ENCODE measurements at regions not wholly inside any gene's neighbourhood (a gene's known extent, or its start where the extent isn't known, plus 50 kb on each side); places are given as distances from the start of the nearest gene placed in this dataset.

- Histone ChIP-seq H3K27ac (no peak overlapping the region), H3K4me1 (ENCODE audit: low read depth, poor library complexity, severe bottlenecking) (peaks cover 45% of the 10 kb centered on the region), H3K4me2 (no peak overlapping the region), H3K4me3 (IDR thresholded peaks at IDR 0.05; ENCODE audit: insufficient read depth, low read depth, low read length) (no peak overlapping the region), H3K36me3 (ENCODE audit: insufficient read depth) (no peaks in the 10 kb centered on the region), H4K20me1 (ENCODE audit: insufficient read depth) (no peaks in the 10 kb centered on the region), H3K79me2 (ENCODE audit: insufficient read depth, low read depth) (no peaks in the 10 kb centered on the region), H3K27me3 (ENCODE audit: insufficient read depth, low read depth) (no peaks in the 10 kb centered on the region), H2AFZ (ENCODE audit: low read depth) (0 out of 2 replicates have a peak overlapping the region, but pooled peaks have one; percentile 34), H3K9ac (no peak overlapping the region)
- TF ChIP-seq, protein P1, sequence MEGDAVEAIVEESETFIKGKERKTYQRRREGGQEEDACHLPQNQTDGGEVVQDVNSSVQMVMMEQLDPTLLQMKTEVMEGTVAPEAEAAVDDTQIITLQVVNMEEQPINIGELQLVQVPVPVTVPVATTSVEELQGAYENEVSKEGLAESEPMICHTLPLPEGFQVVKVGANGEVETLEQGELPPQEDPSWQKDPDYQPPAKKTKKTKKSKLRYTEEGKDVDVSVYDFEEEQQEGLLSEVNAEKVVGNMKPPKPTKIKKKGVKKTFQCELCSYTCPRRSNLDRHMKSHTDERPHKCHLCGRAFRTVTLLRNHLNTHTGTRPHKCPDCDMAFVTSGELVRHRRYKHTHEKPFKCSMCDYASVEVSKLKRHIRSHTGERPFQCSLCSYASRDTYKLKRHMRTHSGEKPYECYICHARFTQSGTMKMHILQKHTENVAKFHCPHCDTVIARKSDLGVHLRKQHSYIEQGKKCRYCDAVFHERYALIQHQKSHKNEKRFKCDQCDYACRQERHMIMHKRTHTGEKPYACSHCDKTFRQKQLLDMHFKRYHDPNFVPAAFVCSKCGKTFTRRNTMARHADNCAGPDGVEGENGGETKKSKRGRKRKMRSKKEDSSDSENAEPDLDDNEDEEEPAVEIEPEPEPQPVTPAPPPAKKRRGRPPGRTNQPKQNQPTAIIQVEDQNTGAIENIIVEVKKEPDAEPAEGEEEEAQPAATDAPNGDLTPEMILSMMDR (conservative IDR thresholded peaks at IDR 0.05; ENCODE audit: low read depth, low read length) = peak; percentile 60
Measured at GRCh38 chr5:29367176-29367833, 1826.2 kb upstream of the CDH6 start.

- no peaks in the 10 kb centered on the region for H4K20me1 ChIP-seq (ENCODE audit: insufficient read depth)
Measured at GRCh38 chr5:29351170-29351569, 1842.3 kb upstream of the CDH6 start.

DNA sequence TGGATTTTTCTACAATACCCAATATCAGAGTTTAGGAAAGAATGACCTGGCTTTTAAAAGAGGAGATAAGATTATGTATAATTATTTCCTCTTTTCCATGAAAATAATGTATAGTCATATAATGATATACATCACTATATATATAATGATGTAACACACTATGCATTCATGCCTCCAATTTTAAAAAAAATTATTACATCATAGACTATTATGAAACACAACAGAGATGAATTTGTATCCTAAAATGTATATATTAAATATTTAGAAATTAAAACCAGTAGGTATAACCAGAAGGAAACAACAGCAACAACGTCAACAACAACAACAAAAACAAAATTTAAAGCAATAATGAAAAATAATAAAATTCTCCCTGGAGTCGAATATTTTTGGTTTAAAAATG, 1856.5 kb upstream of the CDH6 start:
- no peaks in the 10 kb centered on the region for H3K4me1 ChIP-seq (ENCODE audit: low read depth, poor library complexity, severe bottlenecking)
- no peak overlapping the region for H3K4me3 ChIP-seq (IDR thresholded peaks at IDR 0.05; ENCODE audit: insufficient read depth, low read depth, low read length)
- TF ChIP-seq, protein P1 (conservative IDR thresholded peaks at IDR 0.05; ENCODE audit: low read depth, low read length) = no peak
- no peak overlapping the region for H3K4me2 ChIP-seq
- H3K9ac ChIP-seq = no peak overlapping the region
- H2AFZ ChIP-seq (ENCODE audit: low read depth) = no peak overlapping the region
- no peak overlapping the region for H3K27ac ChIP-seq
- no peaks in the 10 kb centered on the region for H3K27me3 ChIP-seq (ENCODE audit: insufficient read depth, low read depth)
- no peaks in the 10 kb centered on the region for H3K79me2 ChIP-seq (ENCODE audit: insufficient read depth, low read depth)
- H4K20me1 ChIP-seq (ENCODE audit: insufficient read depth) = no peaks in the 10 kb centered on the region
- no peaks in the 10 kb centered on the region for H3K36me3 ChIP-seq (ENCODE audit: insufficient read depth)

More at GRCh38 chr5:29351170-29351569, 1842.3 kb upstream of the CDH6 start:
- H2AFZ ChIP-seq (ENCODE audit: low read depth) = no peak overlapping the region
- TF ChIP-seq, protein P1 (conservative IDR thresholded peaks at IDR 0.05; ENCODE audit: low read depth, low read length) = no peak
- no peak overlapping the region for H3K4me3 ChIP-seq (IDR thresholded peaks at IDR 0.05; ENCODE audit: insufficient read depth, low read depth, low read length)
- no peak overlapping the region for H3K9ac ChIP-seq
- no peak overlapping the region for H3K4me2 ChIP-seq
- H3K4me1 ChIP-seq (ENCODE audit: low read depth, poor library complexity, severe bottlenecking) = no peaks in the 10 kb centered on the region
- no peaks in the 10 kb centered on the region for H3K27me3 ChIP-seq (ENCODE audit: insufficient read depth, low read depth)
- no peak overlapping the region for H3K27ac ChIP-seq
- H3K36me3 ChIP-seq (ENCODE audit: insufficient read depth) = no peaks in the 10 kb centered on the region
- no peaks in the 10 kb centered on the region for H3K79me2 ChIP-seq (ENCODE audit: insufficient read depth, low read depth)

GRCh38 chr5:29321591-29321990, 1871.9 kb upstream of the CDH6 start:
- no peaks in the 10 kb centered on the region for H3K79me2 ChIP-seq (ENCODE audit: insufficient read depth, low read depth)
- H4K20me1 ChIP-seq (ENCODE audit: insufficient read depth) = no peaks in the 10 kb centered on the region
- no peak overlapping the region for H2AFZ ChIP-seq (ENCODE audit: low read depth)
- H3K27ac ChIP-seq = no peak overlapping the region
- H3K36me3 ChIP-seq (ENCODE audit: insufficient read depth) = no peaks in the 10 kb centered on the region
- no peaks in the 10 kb centered on the region for H3K4me1 ChIP-seq (ENCODE audit: low read depth, poor library complexity, severe bottlenecking)
- no peak overlapping the region for H3K9ac ChIP-seq
- no peaks in the 10 kb centered on the region for H3K27me3 ChIP-seq (ENCODE audit: insufficient read depth, low read depth)
- H3K4me2 ChIP-seq = no peak overlapping the region
- H3K4me3 ChIP-seq (IDR thresholded peaks at IDR 0.05; ENCODE audit: insufficient read depth, low read depth, low read length) = no peak overlapping the region
- TF ChIP-seq, protein P1 (conservative IDR thresholded peaks at IDR 0.05; ENCODE audit: low read depth, low read length) = no peak
